Liver (tissue), 3 donors: ENCODE measurements at regions not wholly inside any gene's neighbourhood (a gene's known extent, or its start where the extent isn't known, plus 50 kb on each side); places are given as distances from the start of the nearest gene placed in this dataset.

Experiments
- EGR1 ChIP-seq, 2 donors: IDR thresholded peaks; 2 replicates each; pipeline ENCODE4 v1.6.1; 2016 to 2018; ENCODE audit warnings: antibody characterized with exemption in 2 of 2, low read depth in 2 of 2
- FOXA1 ChIP-seq: IDR thresholded peaks from 2 replicates; pipeline ENCODE4 v1.6.1; 2016; ENCODE audit warnings: antibody characterized with exemption
- GABPA ChIP-seq, 2 donors: IDR thresholded peaks in 1 of 2; conservative IDR thresholded peaks in 1 of 2; 2 replicates each; pipeline ENCODE4 v1.6.1; 2016; ENCODE audit warnings: antibody characterized with exemption in 2 of 2, mild to moderate bottlenecking in 1 of 2, moderate library complexity in 1 of 2
- JUND ChIP-seq, 2 donors: IDR thresholded peaks; 2 replicates each; pipeline ENCODE4 v1.6.1; 2016; ENCODE audit warnings: antibody characterized with exemption in 2 of 2
- NR2F2 ChIP-seq: IDR thresholded peaks from 2 replicates; pipeline ENCODE4 v1.6.1; 2016; ENCODE audit warnings: antibody characterized with exemption
- RAD21 ChIP-seq, 2 donors: IDR thresholded peaks; 2 replicates each; pipeline ENCODE4 v1.6.1; 2016; ENCODE audit warnings: antibody characterized with exemption in 2 of 2, mild to moderate bottlenecking in 2 of 2
- SP1 ChIP-seq: IDR thresholded peaks from 2 replicates; pipeline ENCODE4 v1.6.1; 2018; ENCODE audit warnings: antibody characterized with exemption, mild to moderate bottlenecking
- TAF1 ChIP-seq: conservative IDR thresholded peaks from 2 replicates; pipeline ENCODE4 v1.6.1; 2016; ENCODE audit warnings: antibody characterized with exemption, mild to moderate bottlenecking
- YY1 ChIP-seq: IDR thresholded peaks from 2 replicates; pipeline ENCODE4 v1.6.1; 2016; ENCODE audit warnings: antibody characterized with exemption, mild to moderate bottlenecking
- TF ChIP-seq, protein P1 (sequence below): fragments of 150-350 bp; IDR thresholded peaks from 2 replicates; pipeline ENCODE4 v1.5.1; 2017; ENCODE audit warnings: improper control_type of control experiment, low read depth, low read length; ENCODE audit not compliant: missing input control
- TF ChIP-seq, protein P2 (sequence below): IDR thresholded peaks from 2 replicates; pipeline ENCODE4 v1.6.1; 2016; ENCODE audit warnings: antibody characterized with exemption, mild to moderate bottlenecking
- TF ChIP-seq, protein P3 (sequence below): IDR thresholded peaks from 2 replicates; pipeline ENCODE4 v1.6.1; 2016; ENCODE audit warnings: antibody characterized with exemption
- TF ChIP-seq, protein P4 (sequence below): IDR thresholded peaks from 2 replicates; pipeline ENCODE4 v1.6.1; 2016; ENCODE audit warnings: antibody characterized with exemption
- donor health status: healthy.
- donor health status: healthy.

DNA sequence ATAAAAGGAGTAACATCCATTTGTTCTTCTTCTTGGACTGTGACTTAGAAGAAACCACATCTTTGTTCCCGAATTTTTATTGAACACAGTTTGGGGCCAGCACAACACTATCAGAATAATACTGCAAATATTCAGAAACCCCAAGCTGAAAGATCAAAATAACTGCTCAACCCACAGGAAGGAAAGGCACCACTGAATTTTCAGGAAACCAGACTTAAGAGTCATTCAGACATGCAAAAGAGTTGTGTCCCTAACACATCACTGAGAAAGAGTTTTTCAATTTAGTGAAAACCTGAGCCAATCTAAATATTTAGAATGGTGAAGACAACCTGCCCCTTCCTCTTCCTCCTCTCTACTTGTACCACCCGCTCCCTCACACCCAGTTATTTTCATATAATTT, 295.0 kb upstream of the RORA start:
- TF ChIP-seq, protein P1, sequence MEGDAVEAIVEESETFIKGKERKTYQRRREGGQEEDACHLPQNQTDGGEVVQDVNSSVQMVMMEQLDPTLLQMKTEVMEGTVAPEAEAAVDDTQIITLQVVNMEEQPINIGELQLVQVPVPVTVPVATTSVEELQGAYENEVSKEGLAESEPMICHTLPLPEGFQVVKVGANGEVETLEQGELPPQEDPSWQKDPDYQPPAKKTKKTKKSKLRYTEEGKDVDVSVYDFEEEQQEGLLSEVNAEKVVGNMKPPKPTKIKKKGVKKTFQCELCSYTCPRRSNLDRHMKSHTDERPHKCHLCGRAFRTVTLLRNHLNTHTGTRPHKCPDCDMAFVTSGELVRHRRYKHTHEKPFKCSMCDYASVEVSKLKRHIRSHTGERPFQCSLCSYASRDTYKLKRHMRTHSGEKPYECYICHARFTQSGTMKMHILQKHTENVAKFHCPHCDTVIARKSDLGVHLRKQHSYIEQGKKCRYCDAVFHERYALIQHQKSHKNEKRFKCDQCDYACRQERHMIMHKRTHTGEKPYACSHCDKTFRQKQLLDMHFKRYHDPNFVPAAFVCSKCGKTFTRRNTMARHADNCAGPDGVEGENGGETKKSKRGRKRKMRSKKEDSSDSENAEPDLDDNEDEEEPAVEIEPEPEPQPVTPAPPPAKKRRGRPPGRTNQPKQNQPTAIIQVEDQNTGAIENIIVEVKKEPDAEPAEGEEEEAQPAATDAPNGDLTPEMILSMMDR: no peak
- TF ChIP-seq, protein P2, sequence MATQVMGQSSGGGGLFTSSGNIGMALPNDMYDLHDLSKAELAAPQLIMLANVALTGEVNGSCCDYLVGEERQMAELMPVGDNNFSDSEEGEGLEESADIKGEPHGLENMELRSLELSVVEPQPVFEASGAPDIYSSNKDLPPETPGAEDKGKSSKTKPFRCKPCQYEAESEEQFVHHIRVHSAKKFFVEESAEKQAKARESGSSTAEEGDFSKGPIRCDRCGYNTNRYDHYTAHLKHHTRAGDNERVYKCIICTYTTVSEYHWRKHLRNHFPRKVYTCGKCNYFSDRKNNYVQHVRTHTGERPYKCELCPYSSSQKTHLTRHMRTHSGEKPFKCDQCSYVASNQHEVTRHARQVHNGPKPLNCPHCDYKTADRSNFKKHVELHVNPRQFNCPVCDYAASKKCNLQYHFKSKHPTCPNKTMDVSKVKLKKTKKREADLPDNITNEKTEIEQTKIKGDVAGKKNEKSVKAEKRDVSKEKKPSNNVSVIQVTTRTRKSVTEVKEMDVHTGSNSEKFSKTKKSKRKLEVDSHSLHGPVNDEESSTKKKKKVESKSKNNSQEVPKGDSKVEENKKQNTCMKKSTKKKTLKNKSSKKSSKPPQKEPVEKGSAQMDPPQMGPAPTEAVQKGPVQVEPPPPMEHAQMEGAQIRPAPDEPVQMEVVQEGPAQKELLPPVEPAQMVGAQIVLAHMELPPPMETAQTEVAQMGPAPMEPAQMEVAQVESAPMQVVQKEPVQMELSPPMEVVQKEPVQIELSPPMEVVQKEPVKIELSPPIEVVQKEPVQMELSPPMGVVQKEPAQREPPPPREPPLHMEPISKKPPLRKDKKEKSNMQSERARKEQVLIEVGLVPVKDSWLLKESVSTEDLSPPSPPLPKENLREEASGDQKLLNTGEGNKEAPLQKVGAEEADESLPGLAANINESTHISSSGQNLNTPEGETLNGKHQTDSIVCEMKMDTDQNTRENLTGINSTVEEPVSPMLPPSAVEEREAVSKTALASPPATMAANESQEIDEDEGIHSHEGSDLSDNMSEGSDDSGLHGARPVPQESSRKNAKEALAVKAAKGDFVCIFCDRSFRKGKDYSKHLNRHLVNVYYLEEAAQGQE: no peak
- TF ChIP-seq FOXA1 (no peak), RAD21 (IDR thresholded peaks at IDR 0.05) (no peak), SP1 (no peak), EGR1 (IDR thresholded peaks at IDR 0.05; ENCODE audit: low read depth in 2 of 2) (no peak), NR2F2 (no peak), JUND (IDR thresholded peaks at IDR 0.05) (no peak), TAF1 (no peak), YY1 (no peak), GABPA (IDR thresholded peaks at IDR 0.05 in 1 of 2, conservative IDR thresholded peaks at IDR 0.05 in 1 of 2) (no peak)
- TF ChIP-seq, protein P3, sequence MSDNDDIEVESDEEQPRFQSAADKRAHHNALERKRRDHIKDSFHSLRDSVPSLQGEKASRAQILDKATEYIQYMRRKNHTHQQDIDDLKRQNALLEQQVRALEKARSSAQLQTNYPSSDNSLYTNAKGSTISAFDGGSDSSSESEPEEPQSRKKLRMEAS: no peak
- TF ChIP-seq, protein P4, sequence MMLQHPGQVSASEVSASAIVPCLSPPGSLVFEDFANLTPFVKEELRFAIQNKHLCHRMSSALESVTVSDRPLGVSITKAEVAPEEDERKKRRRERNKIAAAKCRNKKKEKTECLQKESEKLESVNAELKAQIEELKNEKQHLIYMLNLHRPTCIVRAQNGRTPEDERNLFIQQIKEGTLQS: no peak
